GM23338 (cell line): ENCODE measurements at regions not wholly inside any gene's neighbourhood (a gene's known extent, or its start where the extent isn't known, plus 50 kb on each side); places are given as distances from the start of the nearest gene placed in this dataset.

ENCODE experiments used
- ATAC-seq: fragments of 200-7000 bp; cut with Tn5 transposase; 3 replicates; pipeline ENCODE4 v1.9.1; 2020
- DNase-seq: peaks from one replicate; pipeline ENCODE4 v3.0.0-alpha.2; 2015; ENCODE audit warnings: low spot score
- H2AFZ ChIP-seq: fragments of 200-600 bp; sonication (generic); 2 replicates; pipeline ENCODE4 v1.8.0; 2016; ENCODE audit warnings: antibody characterized with exemption, mild to moderate bottlenecking, moderate library complexity
- H3F3A ChIP-seq: fragments of 200-600 bp; sonication (generic); replicated peaks from 2 replicates; pipeline ENCODE4 v1.8.0; 2017; ENCODE audit warnings: antibody characterized with exemption, mixed run types, low read depth
- H3K27ac ChIP-seq: fragments of 200-600 bp; sonication (generic); 2 replicates; pipeline ENCODE4 v1.6.1; 2016; ENCODE audit warnings: low read depth
- H3K27me3 ChIP-seq: fragments of 200-600 bp; sonication (generic); 2 replicates; pipeline ENCODE4 v1.8.0; 2016; ENCODE audit warnings: mild to moderate bottlenecking, mixed run types, moderate library complexity; ENCODE audit not compliant: insufficient read depth
- H3K36me3 ChIP-seq: fragments of 200-600 bp; sonication (generic); 2 replicates; pipeline ENCODE4 v1.8.0; 2016; ENCODE audit warnings: mild to moderate bottlenecking; ENCODE audit not compliant: insufficient read depth
- H3K4me1 ChIP-seq: fragments of 200-600 bp; sonication (generic); 2 replicates; pipeline ENCODE4 v1.8.0; 2016; ENCODE audit warnings: mild to moderate bottlenecking, moderate library complexity; ENCODE audit not compliant: insufficient read depth
- H3K4me2 ChIP-seq: fragments of 200-600 bp; sonication (generic); 2 replicates; pipeline ENCODE4 v1.7.1; 2017; ENCODE audit warnings: mixed run types
- H3K4me3 ChIP-seq: fragments of 200-600 bp; sonication (generic); 2 replicates; pipeline ENCODE4 v1.6.1; 2016; ENCODE audit warnings: mixed run types
- H3K79me2 ChIP-seq: fragments of 200-600 bp; sonication (generic); replicated peaks from 2 replicates; pipeline ENCODE4 v1.8.0; 2017; ENCODE audit warnings: mild to moderate bottlenecking; ENCODE audit not compliant: insufficient read depth
- H3K9me2 ChIP-seq: fragments of 200-600 bp; sonication (generic); 2 replicates; pipeline ENCODE4 v1.8.0; 2017; ENCODE audit not compliant: insufficient read depth
- H4K20me1 ChIP-seq: fragments of 200-600 bp; sonication (generic); replicated peaks from 2 replicates; pipeline ENCODE4 v1.8.0; 2017; ENCODE audit warnings: mild to moderate bottlenecking; ENCODE audit not compliant: insufficient read depth
- H3K27ac Mint-ChIP-seq: 2 replicates; pipeline ENCODE4 v1.8.0; 2020; ENCODE audit warnings: inconsistent platforms, mild to moderate bottlenecking, moderate library complexity, mixed read lengths
- H3K27me3 Mint-ChIP-seq: 3 replicates; pipeline ENCODE4 v1.8.0; 2022; ENCODE audit warnings: low read depth, mild to moderate bottlenecking, moderate library complexity, mixed read lengths, inconsistent platforms; ENCODE audit not compliant: insufficient read depth, poor library complexity
- H3K36me3 Mint-ChIP-seq: 3 replicates; pipeline ENCODE4 v1.8.0; 2021; ENCODE audit warnings: low read depth, mild to moderate bottlenecking, inconsistent platforms, moderate library complexity, mixed read lengths
- H3K4me1 Mint-ChIP-seq: 3 replicates; pipeline ENCODE4 v1.8.0; 2020; ENCODE audit warnings: mild to moderate bottlenecking, inconsistent platforms, mixed read lengths
- H3K4me3 Mint-ChIP-seq: 3 replicates; pipeline ENCODE4 v1.8.0; 2021; ENCODE audit warnings: moderate library complexity, mild to moderate bottlenecking, inconsistent platforms, mixed read lengths
- H3K9me3 Mint-ChIP-seq: 3 replicates; pipeline ENCODE4 v1.8.0; 2020; ENCODE audit warnings: moderate library complexity, mild to moderate bottlenecking, inconsistent platforms, mixed read lengths
- CREB1 ChIP-seq: fragments of 250-450 bp; sonication (Bioruptor Pico); IDR thresholded peaks from 2 replicates; pipeline ENCODE4 v1.5.0; 2020; ENCODE audit warnings: low read depth, mild to moderate bottlenecking, moderate library complexity
- EZH2 ChIP-seq: fragments of 200-600 bp; sonication (generic); IDR thresholded peaks from one replicate; pipeline ENCODE4 v1.8.0; 2017; ENCODE audit warnings: antibody characterized with exemption, mild to moderate bottlenecking, low read depth; ENCODE audit not compliant: unreplicated experiment
- EZH2phosphoT487 ChIP-seq: fragments of 200-600 bp; sonication (generic); IDR thresholded peaks from one replicate; pipeline ENCODE4 v1.8.1; 2018; ENCODE audit warnings: antibody characterized with exemption; ENCODE audit not compliant: unreplicated experiment
- JUNB ChIP-seq: IDR thresholded peaks from one replicate; pipeline ENCODE4 v1.6.1; 2016; ENCODE audit warnings: antibody characterized with exemption; ENCODE audit not compliant: unreplicated experiment
- NANOG ChIP-seq: IDR thresholded peaks from 2 replicates; pipeline ENCODE4 v1.6.1; 2016; ENCODE audit warnings: antibody characterized with exemption, borderline replicate concordance
- POLR2AphosphoS5 ChIP-seq: IDR thresholded peaks from 2 replicates; pipeline ENCODE4 v1.6.1; 2016; ENCODE audit warnings: antibody characterized with exemption, low read depth
- STAT1 ChIP-seq: IDR thresholded peaks from one replicate; pipeline ENCODE4 v1.6.1; 2016; ENCODE audit warnings: antibody characterized with exemption; ENCODE audit not compliant: unreplicated experiment
- ZNF114 ChIP-seq: fragments of 250-450 bp; sonication (Bioruptor Pico); IDR thresholded peaks from 2 replicates; pipeline ENCODE4 v1.5.0; 2020; ENCODE audit warnings: mild to moderate bottlenecking, moderate library complexity
- ZNF331 ChIP-seq: fragments of 250-450 bp; sonication (Bioruptor Pico); IDR thresholded peaks from 2 replicates; pipeline ENCODE4 v1.5.0; 2020; ENCODE audit warnings: low read depth, mild to moderate bottlenecking, moderate library complexity
- ZNF462 ChIP-seq: fragments of 250-450 bp; sonication (Bioruptor Pico); IDR thresholded peaks from 2 replicates; pipeline ENCODE4 v1.5.0; 2020; ENCODE audit warnings: mild to moderate bottlenecking, moderate library complexity
- TF ChIP-seq, protein P1 (sequence below): IDR thresholded peaks from 2 replicates; pipeline ENCODE4 v1.6.1; 2016; ENCODE audit warnings: antibody characterized with exemption
- TF ChIP-seq, protein P2 (sequence below), 2 experiments: fragments of 200-600 bp in 1 of 2; sonication (generic) in 1 of 2; conservative IDR thresholded peaks; 2 replicates each; pipeline versions ENCODE4 v1.5.1 to v1.6.1; 2016 to 2017; ENCODE audit warnings: antibody characterized with exemption in 2 of 2, low read depth in 2 of 2, mild to moderate bottlenecking in 2 of 2, moderate library complexity in 1 of 2

DNA sequence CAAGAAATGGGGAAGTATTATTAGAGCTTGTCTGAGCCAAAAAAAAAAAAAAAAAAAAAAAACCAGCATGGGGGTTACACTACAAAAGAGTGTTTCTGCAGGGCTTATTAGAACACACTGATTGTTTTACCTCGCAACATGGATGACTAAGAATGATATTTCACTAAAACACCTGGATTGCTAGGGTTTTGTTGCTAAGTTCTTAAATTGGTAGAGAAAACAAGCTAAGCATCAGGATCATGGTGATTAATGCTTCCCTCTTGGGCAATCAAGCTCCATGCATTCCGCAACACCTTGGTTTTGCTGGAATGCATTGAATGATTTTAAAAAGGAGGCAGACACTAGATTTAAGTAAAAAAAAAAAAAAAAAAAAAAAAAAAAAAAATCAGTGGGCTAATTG lies 931.4 kb upstream of the CDH8 start:
- no peak for TF ChIP-seq ZNF331 (CRISPR knock-in tag)
- TF ChIP-seq EZH2phosphoT487, result no peak

GRCh38 chr16:62967163-62967562 lies 930.9 kb upstream of the CDH8 start:
- no peak overlapping the region for H3K4me3 Mint-ChIP-seq
- H3K27ac Mint-ChIP-seq, result no peak overlapping the region
- peaks cover 4% of the 10 kb centered on the region; the same call in 2 of the 3 replicates for H3K9me3 Mint-ChIP-seq
- no peak for DNase-seq
- H3K36me3 Mint-ChIP-seq, result peaks cover 4% of the 10 kb centered on the region; the same call in 1 of the 3 replicates
- H3K4me1 Mint-ChIP-seq, result no peaks in the 10 kb centered on the region
- no peaks in the 10 kb centered on the region for H3K27me3 Mint-ChIP-seq
- Histone ChIP-seq H3F3A (no peaks in the 10 kb centered on the region), H3K4me3 (no peak overlapping the region), H3K27me3 (no peaks in the 10 kb centered on the region), H2AFZ (no peak overlapping the region), H3K79me2 (no peaks in the 10 kb centered on the region), H3K4me1 (no peaks in the 10 kb centered on the region), H3K27ac (no peak overlapping the region), H3K4me2 (no peak overlapping the region), H3K9me2 (0 out of 2 replicates have a peak, but pooled peaks cover 5% of the 10 kb centered on the region), H3K36me3 (no peaks in the 10 kb centered on the region), H4K20me1 (no peaks in the 10 kb centered on the region)
- no peak for ATAC-seq
- no peak for TF ChIP-seq ZNF114
- no peak for TF ChIP-seq CREB1
- no peak for TF ChIP-seq POLR2AphosphoS5
- TF ChIP-seq, protein P1, sequence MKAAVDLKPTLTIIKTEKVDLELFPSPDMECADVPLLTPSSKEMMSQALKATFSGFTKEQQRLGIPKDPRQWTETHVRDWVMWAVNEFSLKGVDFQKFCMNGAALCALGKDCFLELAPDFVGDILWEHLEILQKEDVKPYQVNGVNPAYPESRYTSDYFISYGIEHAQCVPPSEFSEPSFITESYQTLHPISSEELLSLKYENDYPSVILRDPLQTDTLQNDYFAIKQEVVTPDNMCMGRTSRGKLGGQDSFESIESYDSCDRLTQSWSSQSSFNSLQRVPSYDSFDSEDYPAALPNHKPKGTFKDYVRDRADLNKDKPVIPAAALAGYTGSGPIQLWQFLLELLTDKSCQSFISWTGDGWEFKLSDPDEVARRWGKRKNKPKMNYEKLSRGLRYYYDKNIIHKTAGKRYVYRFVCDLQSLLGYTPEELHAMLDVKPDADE, result no peak
- no peak for TF ChIP-seq ZNF462 (CRISPR knock-in tag)
- no peak for TF ChIP-seq ZNF331 (CRISPR knock-in tag)
- no peak for TF ChIP-seq EZH2
- no peak for TF ChIP-seq NANOG
- TF ChIP-seq, protein P2, sequence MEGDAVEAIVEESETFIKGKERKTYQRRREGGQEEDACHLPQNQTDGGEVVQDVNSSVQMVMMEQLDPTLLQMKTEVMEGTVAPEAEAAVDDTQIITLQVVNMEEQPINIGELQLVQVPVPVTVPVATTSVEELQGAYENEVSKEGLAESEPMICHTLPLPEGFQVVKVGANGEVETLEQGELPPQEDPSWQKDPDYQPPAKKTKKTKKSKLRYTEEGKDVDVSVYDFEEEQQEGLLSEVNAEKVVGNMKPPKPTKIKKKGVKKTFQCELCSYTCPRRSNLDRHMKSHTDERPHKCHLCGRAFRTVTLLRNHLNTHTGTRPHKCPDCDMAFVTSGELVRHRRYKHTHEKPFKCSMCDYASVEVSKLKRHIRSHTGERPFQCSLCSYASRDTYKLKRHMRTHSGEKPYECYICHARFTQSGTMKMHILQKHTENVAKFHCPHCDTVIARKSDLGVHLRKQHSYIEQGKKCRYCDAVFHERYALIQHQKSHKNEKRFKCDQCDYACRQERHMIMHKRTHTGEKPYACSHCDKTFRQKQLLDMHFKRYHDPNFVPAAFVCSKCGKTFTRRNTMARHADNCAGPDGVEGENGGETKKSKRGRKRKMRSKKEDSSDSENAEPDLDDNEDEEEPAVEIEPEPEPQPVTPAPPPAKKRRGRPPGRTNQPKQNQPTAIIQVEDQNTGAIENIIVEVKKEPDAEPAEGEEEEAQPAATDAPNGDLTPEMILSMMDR (conservative IDR thresholded peaks at IDR 0.05; ENCODE audit: low read depth in 2 of 2), result no peak
- TF ChIP-seq EZH2phosphoT487, result no peak
- TF ChIP-seq STAT1, result no peak
- no peak for TF ChIP-seq JUNB

More for the DNA sequence above, 931.4 kb upstream of the CDH8 start:
- Histone ChIP-seq H3K9me2 (0 out of 2 replicates have a peak, but pooled peaks cover 5% of the 10 kb centered on the region), H3F3A (no peaks in the 10 kb centered on the region), H3K79me2 (no peaks in the 10 kb centered on the region), H3K36me3 (no peaks in the 10 kb centered on the region), H3K4me3 (no peak overlapping the region), H3K4me1 (no peaks in the 10 kb centered on the region), H3K27me3 (no peaks in the 10 kb centered on the region), H3K4me2 (no peak overlapping the region), H2AFZ (no peak overlapping the region), H4K20me1 (no peaks in the 10 kb centered on the region), H3K27ac (no peak overlapping the region)
- Mint-ChIP-seq H3K4me1 (no peaks in the 10 kb centered on the region), H3K4me3 (no peak overlapping the region), H3K27ac (no peak overlapping the region), H3K27me3 (no peaks in the 10 kb centered on the region), H3K36me3 (peaks cover 4% of the 10 kb centered on the region; the same call in 1 of the 3 replicates), H3K9me3 (peaks cover 4% of the 10 kb centered on the region; the same call in 2 of the 3 replicates)
- DNase-seq (no peak), ATAC-seq (no peak)
